HEK293T (cell line): ENCODE measurements at regions not wholly inside any gene's neighbourhood (a gene's known extent, or its start where the extent isn't known, plus 50 kb on each side); places are given as distances from the start of the nearest gene placed in this dataset.

Experiments used
- ARNT ChIP-seq: fragments of 450-650 bp; IDR thresholded peaks from 2 replicates; pipeline ENCODE4 v1.6.1; 2017; ENCODE audit warnings: mild to moderate bottlenecking
- BHLHE40 ChIP-seq: fragments of 450-650 bp; IDR thresholded peaks from 2 replicates; pipeline ENCODE4 v1.6.1; 2016; ENCODE audit warnings: mild to moderate bottlenecking, moderate library complexity, borderline replicate concordance
- ELF4 ChIP-seq: fragments of 450-650 bp; IDR thresholded peaks from 2 replicates; pipeline ENCODE4 v1.6.1; 2017; ENCODE audit warnings: antibody characterized with exemption
- FOXA1 ChIP-seq: fragments of 450-650 bp; IDR thresholded peaks from 2 replicates; pipeline ENCODE4 v1.6.1; 2016; ENCODE audit warnings: mild to moderate bottlenecking
- FOXK2 ChIP-seq: fragments of 450-650 bp; IDR thresholded peaks from 2 replicates; pipeline ENCODE4 v1.6.1; 2016; ENCODE audit warnings: mild to moderate bottlenecking
- FOXM1 ChIP-seq: fragments of 450-650 bp; IDR thresholded peaks from 2 replicates; pipeline ENCODE4 v1.6.1; 2017; ENCODE audit warnings: mild to moderate bottlenecking, borderline replicate concordance
- HDGF ChIP-seq: fragments of 450-650 bp; IDR thresholded peaks from 2 replicates; pipeline ENCODE4 v1.6.1; 2017; ENCODE audit warnings: antibody characterized with exemption, borderline replicate concordance
- L3MBTL2 ChIP-seq: fragments of 450-650 bp; conservative IDR thresholded peaks from 2 replicates; pipeline ENCODE4 v1.6.1; 2016; ENCODE audit warnings: mild to moderate bottlenecking
- LEF1 ChIP-seq: fragments of 450-650 bp; IDR thresholded peaks from 2 replicates; pipeline ENCODE4 v1.6.1; 2017; ENCODE audit warnings: mild to moderate bottlenecking, borderline replicate concordance
- NFRKB ChIP-seq: fragments of 450-650 bp; IDR thresholded peaks from 2 replicates; pipeline ENCODE4 v1.6.1; 2016; ENCODE audit warnings: mild to moderate bottlenecking, moderate library complexity
- SP1 ChIP-seq: fragments of 450-650 bp; IDR thresholded peaks from 2 replicates; pipeline ENCODE4 v1.6.1; 2017
- SUZ12 ChIP-seq: fragments of 450-650 bp; IDR thresholded peaks from 2 replicates; pipeline ENCODE4 v1.6.1; 2016; ENCODE audit warnings: mild to moderate bottlenecking
- TARDBP ChIP-seq: fragments of 450-650 bp; IDR thresholded peaks from 2 replicates; pipeline ENCODE4 v1.6.1; 2016

DNA sequence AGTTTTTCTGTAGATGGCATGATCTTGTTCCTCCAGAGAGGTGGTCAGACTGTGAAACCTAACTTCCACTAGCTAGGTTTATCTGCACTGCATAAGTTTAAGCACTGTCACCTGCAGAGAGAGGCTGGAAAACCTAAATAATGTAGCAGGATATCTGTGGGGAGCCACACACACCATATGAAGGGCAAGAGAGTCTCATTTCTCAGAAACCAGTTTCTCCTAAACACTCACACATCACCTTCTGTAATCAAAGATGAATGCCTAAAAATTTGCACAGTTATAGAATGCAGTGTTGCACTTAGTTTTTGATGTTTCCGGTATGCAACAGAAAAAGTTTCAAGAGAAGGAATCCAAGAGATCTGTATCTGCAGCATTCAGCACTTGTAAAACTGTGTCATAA, 654.6 kb downstream of the ADGRL2 start:
- TF ChIP-seq FOXM1 (no peak), SP1 (no peak), NFRKB (no peak), TARDBP (no peak), ARNT (no peak), SUZ12 (no peak), BHLHE40 (no peak), ELF4 (no peak), LEF1 (no peak), FOXA1 (no peak), FOXK2 (no peak), L3MBTL2 (no peak), HDGF (no peak)
